ENCODE measurements at regions not wholly inside any gene's neighbourhood (a gene's known extent, or its start where the extent isn't known, plus 50 kb on each side); places are given as distances from the start of the nearest gene placed in this dataset.
A peak's percentile ranks its signal among the peaks of the same experiment; 100 is the strongest.

GRCh38 chr4:80128941-80129340 lies 55.9 kb upstream of the ANTXR2 start:
- TF ChIP-seq CTCF (IDR thresholded peaks at IDR 0.05): no peak

GRCh38 chr4:80127870-80128419 lies 54.9 kb upstream of the ANTXR2 start:
- TF ChIP-seq CTCF (IDR thresholded peaks at IDR 0.05): no peak

- TF ChIP-seq CTCF (IDR thresholded peaks at IDR 0.05): no peak
Measured at GRCh38 chr4:80126435-80126834, 53.4 kb upstream of the ANTXR2 start.

- TF ChIP-seq CTCF (IDR thresholded peaks at IDR 0.05): peak; percentile 58
Measured at GRCh38 chr4:80125252-80126177, 52.5 kb upstream of the ANTXR2 start.

- no peak for TF ChIP-seq CTCF (IDR thresholded peaks at IDR 0.05)
Measured at GRCh38 chr4:80124246-80125211, 51.5 kb upstream of the ANTXR2 start.
